H1 (cell line): ENCODE measurements at regions not wholly inside any gene's neighbourhood (a gene's known extent, or its start where the extent isn't known, plus 50 kb on each side); places are given as distances from the start of the nearest gene placed in this dataset.

Experiments
- CTCF ChIA-PET: fragments of 300-600 bp; sonication (Branson Sonifier 250); formaldehyde crosslinking; loops from one replicate; lab custom pipeline; 2021; ENCODE audit not compliant: partially characterized antibody; lab: Charles Lee
- POLR2A ChIA-PET: fragments of 300-600 bp; sonication (Branson Sonifier 250); formaldehyde crosslinking; loops from one replicate; lab custom pipeline; 2021; ENCODE audit warnings: inconsistent platforms; ENCODE audit not compliant: partially characterized antibody; lab: Charles Lee
- DNase-seq, 2 experiments: peaks; one replicate each; pipeline versions ENCODE4 v3.0.0 to v3.0.0-alpha.2; 2010 to 2022; ENCODE audit warnings: low spot score in 2 of 2, low read depth in 1 of 2, mixed read lengths in 1 of 2
- FAIRE-seq: peaks from 2 replicates; lab custom pipeline; 2011; peaks lifted over from hg19 to GRCh38; lab: Jason Lieb, UNC
- H2AFZ ChIP-seq: 2 replicates; pipeline ENCODE4 v1.8.1; 2012; ENCODE audit warnings: low read length, inconsistent platforms
- H2AK5ac ChIP-seq: 2 replicates; pipeline ENCODE4 v1.6.1; 2013; ENCODE audit warnings: low read depth, low read length
- H2BK120ac ChIP-seq: replicated peaks from 2 replicates; pipeline ENCODE3; 2013; ENCODE audit warnings: low read depth, low read length, inconsistent platforms
- H2BK12ac ChIP-seq: 2 replicates; pipeline ENCODE4 v1.6.1; 2013; ENCODE audit warnings: low read depth, low read length
- H2BK15ac ChIP-seq: 2 replicates; pipeline ENCODE4 v1.6.1; 2013; ENCODE audit warnings: low read length
- H2BK20ac ChIP-seq: 2 replicates; pipeline ENCODE4 v1.6.1; 2013; ENCODE audit warnings: low read length
- H2BK5ac ChIP-seq: 2 replicates; pipeline ENCODE4 v1.6.1; 2013; ENCODE audit warnings: low read depth, low read length
- H3K14ac ChIP-seq: 2 replicates; pipeline ENCODE4 v1.6.1; 2013; ENCODE audit warnings: inconsistent platforms; ENCODE audit not compliant: insufficient read length
- H3K18ac ChIP-seq: 2 replicates; pipeline ENCODE4 v1.6.1; 2013; ENCODE audit warnings: low read length; ENCODE audit errors: extremely low read depth
- H3K23ac ChIP-seq: 2 replicates; pipeline ENCODE4 v1.6.1; 2013; ENCODE audit warnings: inconsistent platforms; ENCODE audit not compliant: insufficient read length
- H3K23me2 ChIP-seq: 2 replicates; pipeline ENCODE4 v1.6.1; 2013; ENCODE audit warnings: low read depth, low read length
- H3K27ac ChIP-seq: 2 replicates; pipeline ENCODE4 v1.6.1; 2011; ENCODE audit warnings: low read depth, low read length, inconsistent platforms
- H3K27me3 ChIP-seq, 4 experiments: replicated peaks in 1 of 4; 1 replicate in 1 of 4; 2 replicates in 3 of 4; pipeline versions ENCODE4 v1.6.1 to v1.8.1; 2011 to 2013; ENCODE audit warnings: low read length in 3 of 4, mild to moderate bottlenecking in 3 of 4, inconsistent platforms in 2 of 4, mixed read lengths in 2 of 4, moderate library complexity in 1 of 4; ENCODE audit not compliant: control insufficient read depth in 3 of 4, insufficient read depth in 3 of 4; ENCODE audit errors: extremely low read depth in 1 of 4
- H3K36me3 ChIP-seq, 4 experiments: 2 replicates each; pipeline versions ENCODE4 v1.6.1 to v1.8.1; 2011 to 2013; ENCODE audit warnings: mild to moderate bottlenecking in 4 of 4, low read length in 3 of 4, moderate library complexity in 2 of 4, control low read depth in 1 of 4, inconsistent platforms in 1 of 4; ENCODE audit not compliant: insufficient read depth in 4 of 4, control insufficient read depth in 2 of 4
- H3K4ac ChIP-seq: replicated peaks from 2 replicates; pipeline ENCODE3; 2013; ENCODE audit warnings: low read length, low read depth, mixed read lengths, inconsistent platforms; ENCODE audit not compliant: insufficient read length
- H3K4me1 ChIP-seq, 4 experiments: replicated peaks in 1 of 4; 1 replicate in 1 of 4; 2 replicates in 3 of 4; pipeline versions ENCODE4 v1.6.1 to v1.8.1; 2011 to 2013; ENCODE audit warnings: low read length in 3 of 4, inconsistent platforms in 2 of 4, mixed read lengths in 1 of 4; ENCODE audit not compliant: insufficient read depth in 4 of 4, control insufficient read depth in 3 of 4
- H3K4me2 ChIP-seq, 2 experiments: 2 replicates each; pipeline versions ENCODE4 v1.6.1 to v1.8.1; 2011 to 2013; ENCODE audit warnings: low read depth in 2 of 2, low read length in 2 of 2, control low read depth in 1 of 2, inconsistent platforms in 1 of 2, mild to moderate bottlenecking in 1 of 2; ENCODE audit not compliant: insufficient read depth in 1 of 2
- H3K4me3 ChIP-seq, 4 experiments: fragments of 200-600, 300-600 bp in 1 of 4; sonication (generic), shearing (Covaris generic), sonication (Bioruptor Twin) in 1 of 4; 2 replicates each; pipeline versions ENCODE4 v1.5.1 to v1.8.1; 2011 to 2016; ENCODE audit warnings: low read length in 4 of 4, low read depth in 3 of 4, control low read depth in 2 of 4, inconsistent platforms in 2 of 4, mild to moderate bottlenecking in 2 of 4, mixed read lengths in 1 of 4, moderate library complexity in 1 of 4; ENCODE audit not compliant: insufficient read depth in 2 of 4; ENCODE audit errors: extremely low read depth in 1 of 4
- H3K56ac ChIP-seq: replicated peaks from 2 replicates; pipeline ENCODE3; 2013; ENCODE audit warnings: low read depth, mild to moderate bottlenecking, mixed read lengths, low read length, inconsistent platforms; ENCODE audit not compliant: insufficient read length
- H3K79me1 ChIP-seq: 2 replicates; pipeline ENCODE4 v1.6.1; 2013; ENCODE audit warnings: low read depth, low read length, control low read depth
- H3K79me2 ChIP-seq, 2 experiments: 2 replicates each; pipeline versions ENCODE4 v1.6.1 to v1.8.1; 2012 to 2013; ENCODE audit warnings: low read length in 2 of 2, mild to moderate bottlenecking in 2 of 2, inconsistent platforms in 1 of 2; ENCODE audit not compliant: insufficient read depth in 2 of 2, control insufficient read depth in 1 of 2
- H3K9ac ChIP-seq, 4 experiments: replicated peaks in 1 of 4; 1 replicate in 1 of 4; 2 replicates in 3 of 4; pipeline versions ENCODE4 v1.6.1 to v1.8.1; 2011 to 2013; ENCODE audit warnings: low read depth in 3 of 4, low read length in 3 of 4, control low read depth in 2 of 4, mild to moderate bottlenecking in 2 of 4, moderate library complexity in 2 of 4, inconsistent platforms in 1 of 4; ENCODE audit errors: extremely low read depth in 1 of 4
- H3K9me3 ChIP-seq, 2 experiments: 2 replicates each; pipeline versions ENCODE4 v1.6.1 to v1.8.1; 2012 to 2013; ENCODE audit warnings: mild to moderate bottlenecking in 2 of 2, moderate library complexity in 2 of 2, control low read depth in 1 of 2, inconsistent platforms in 1 of 2, low read depth in 1 of 2, low read length in 1 of 2, mixed read lengths in 1 of 2; ENCODE audit not compliant: insufficient read depth in 2 of 2
- H4K20me1 ChIP-seq, 2 experiments: replicated peaks in 1 of 2; 2 replicates each; pipeline versions ENCODE3 to v1.8.1; 2011 to 2013; ENCODE audit warnings: inconsistent platforms in 2 of 2, low read length in 2 of 2, mild to moderate bottlenecking in 1 of 2; ENCODE audit not compliant: insufficient read depth in 2 of 2, control insufficient read depth in 1 of 2
- H4K5ac ChIP-seq: 2 replicates; pipeline ENCODE4 v1.6.1; 2013; ENCODE audit warnings: low read length, low read depth, mixed read lengths, inconsistent platforms; ENCODE audit not compliant: insufficient read length
- H4K8ac ChIP-seq: 2 replicates; pipeline ENCODE4 v1.8.0; 2013; ENCODE audit warnings: mild to moderate bottlenecking, moderate library complexity, low read length, inconsistent platforms; ENCODE audit not compliant: insufficient read depth; ENCODE audit errors: extremely low read depth
- H4K91ac ChIP-seq: replicated peaks from 2 replicates; pipeline ENCODE3; 2013; ENCODE audit warnings: low read length, mixed read lengths, inconsistent platforms; ENCODE audit not compliant: insufficient read length
- BACH1 ChIP-seq: IDR thresholded peaks from 2 replicates; pipeline ENCODE4 v1.6.1; 2012; ENCODE audit warnings: low read length, improper control_type of control experiment
- BRCA1 ChIP-seq: IDR thresholded peaks from 2 replicates; pipeline ENCODE4 v1.6.1; 2012; ENCODE audit warnings: low read depth, low read length, improper control_type of control experiment
- FOSL1 ChIP-seq: IDR thresholded peaks from 2 replicates; pipeline ENCODE4 v1.6.1; 2011; ENCODE audit warnings: mild to moderate bottlenecking, low read depth, low read length, moderate library complexity; ENCODE audit not compliant: insufficient read depth
- GTF2F1 ChIP-seq: IDR thresholded peaks from 2 replicates; pipeline ENCODE4 v1.6.1; 2012; ENCODE audit warnings: low read depth, low read length, improper control_type of control experiment, borderline replicate concordance
- NRF1 ChIP-seq: IDR thresholded peaks from 2 replicates; pipeline ENCODE4 v1.6.1; 2011; ENCODE audit warnings: mild to moderate bottlenecking, low read depth, low read length, improper control_type of control experiment
- POLR2A ChIP-seq, 2 experiments: IDR thresholded peaks; 1 replicate in 1 of 2; 2 replicates in 1 of 2; pipeline ENCODE4 v1.6.1; 2011; ENCODE audit warnings: low read depth in 2 of 2, low read length in 2 of 2, mild to moderate bottlenecking in 2 of 2; ENCODE audit errors: control extremely low read depth in 1 of 2
- SIN3A ChIP-seq, 2 experiments: IDR thresholded peaks in 1 of 2; conservative IDR thresholded peaks in 1 of 2; 2 replicates each; pipeline ENCODE4 v1.6.1; 2011 to 2012; ENCODE audit warnings: low read length in 2 of 2, improper control_type of control experiment in 1 of 2, low read depth in 1 of 2, mild to moderate bottlenecking in 1 of 2
- SP1 ChIP-seq: IDR thresholded peaks from 2 replicates; pipeline ENCODE4 v1.6.1; 2011; ENCODE audit warnings: low read depth, low read length
- TEAD4 ChIP-seq: IDR thresholded peaks from 2 replicates; pipeline ENCODE4 v1.6.1; 2012; ENCODE audit warnings: low read depth, low read length, inconsistent platforms, mixed read lengths
- WGBS, 2 experiments: shearing (Covaris generic) in 1 of 2; methylation state at CpG; one replicate each; pipeline versions ENCODE4 v1.1.6 to v1.1.7; 2013 to 2015; ENCODE audit warnings: low lambda C conversion rate in 2 of 2, mixed read lengths in 2 of 2, inconsistent platforms in 1 of 2, low coverage in 1 of 2, missing lambda C conversion rate in 1 of 2; ENCODE audit not compliant: insufficient replicate concordance in 2 of 2, insufficient coverage in 1 of 2, insufficient read length in 1 of 2; ENCODE audit errors: extremely low coverage in 1 of 2, missing lambda C conversion rate in 1 of 2; 5-methylcytosine and 5-hydroxymethylcytosine counted together

- Histone ChIP-seq H4K20me1 (no peaks in the 10 kb centered on the region), H2AK5ac (no peak overlapping the region), H3K27ac (no peak overlapping the region), H3K4me1 (no peaks in the 10 kb centered on the region), H4K91ac (no peak overlapping the region), H3K14ac (no peak overlapping the region), H3K27me3 (no peaks in the 10 kb centered on the region), H3K4me2 (no peak overlapping the region), H2BK20ac (no peak overlapping the region), H2BK12ac (no peak overlapping the region), H2BK5ac (no peak overlapping the region), H3K18ac (no peak overlapping the region), H2BK120ac (no peak overlapping the region), H3K79me2 (no peaks in the 10 kb centered on the region), H3K23ac (no peak overlapping the region), H3K4me3 (no peak overlapping the region), H3K9ac (no peak overlapping the region), H4K8ac (no peak overlapping the region), H2AFZ (no peak overlapping the region), H3K36me3 (no peaks in the 10 kb centered on the region), H3K9me3 (no peaks in the 10 kb centered on the region), H3K4ac (no peak overlapping the region), H3K79me1 (no peaks in the 10 kb centered on the region), H3K56ac (no peak overlapping the region), H4K5ac (no peak overlapping the region), H3K23me2 (no peaks in the 10 kb centered on the region), H2BK15ac (no peak overlapping the region)
- POLR2A ChIA-PET = no interaction called here
- CTCF ChIA-PET = interaction anchor here (1.2 to 2.7 kb wide), 4 partner anchors 9 to 95 kb away, joined by 4 to 21 read pairs (median 6); no protein-coding TSS in a partner anchor
- DNase-seq (no peak), FAIRE-seq (no peak)
- TF ChIP-seq TEAD4 (no peak), BACH1 (no peak), POLR2A (IDR thresholded peaks at IDR 0.05; ENCODE audit: control extremely low read depth in 1 of 2, low read depth in 2 of 2, low read length in 2 of 2) (no peak), SP1 (no peak), FOSL1 (no peak), GTF2F1 (no peak), SIN3A (conservative IDR thresholded peaks at IDR 0.05 in 1 of 2, IDR thresholded peaks at IDR 0.05 in 1 of 2; ENCODE audit: low read depth in 1 of 2, low read length in 2 of 2) (no peak), BRCA1 (no peak), NRF1 (no peak)
- 95% methylated on average over 2 of the region's 2 CpGs; no CpG with 5 or more reads in 1 of the 2 experiments for WGBS, 2 experiments
Measured at GRCh38 chr2:196431076-196431475, 208.4 kb upstream of the CCDC150 start.
